22Rv1 (cell line): ENCODE measurements at regions not wholly inside any gene's neighbourhood (a gene's known extent, or its start where the extent isn't known, plus 50 kb on each side); places are given as distances from the start of the nearest gene placed in this dataset.

ENCODE experiments used
- H3K27ac ChIP-seq: fragments of 450-650 bp; 2 replicates; pipeline ENCODE4 v1.5.1; 2017
- CTCF ChIP-seq: fragments of 450-650 bp; IDR thresholded peaks from 2 replicates; pipeline ENCODE4 v1.5.1; 2017; ENCODE audit warnings: mild to moderate bottlenecking
- ZFX ChIP-seq: fragments of 450-650 bp; IDR thresholded peaks from 2 replicates; pipeline ENCODE4 v1.6.1; 2017; ENCODE audit warnings: antibody characterized with exemption, borderline replicate concordance

DNA sequence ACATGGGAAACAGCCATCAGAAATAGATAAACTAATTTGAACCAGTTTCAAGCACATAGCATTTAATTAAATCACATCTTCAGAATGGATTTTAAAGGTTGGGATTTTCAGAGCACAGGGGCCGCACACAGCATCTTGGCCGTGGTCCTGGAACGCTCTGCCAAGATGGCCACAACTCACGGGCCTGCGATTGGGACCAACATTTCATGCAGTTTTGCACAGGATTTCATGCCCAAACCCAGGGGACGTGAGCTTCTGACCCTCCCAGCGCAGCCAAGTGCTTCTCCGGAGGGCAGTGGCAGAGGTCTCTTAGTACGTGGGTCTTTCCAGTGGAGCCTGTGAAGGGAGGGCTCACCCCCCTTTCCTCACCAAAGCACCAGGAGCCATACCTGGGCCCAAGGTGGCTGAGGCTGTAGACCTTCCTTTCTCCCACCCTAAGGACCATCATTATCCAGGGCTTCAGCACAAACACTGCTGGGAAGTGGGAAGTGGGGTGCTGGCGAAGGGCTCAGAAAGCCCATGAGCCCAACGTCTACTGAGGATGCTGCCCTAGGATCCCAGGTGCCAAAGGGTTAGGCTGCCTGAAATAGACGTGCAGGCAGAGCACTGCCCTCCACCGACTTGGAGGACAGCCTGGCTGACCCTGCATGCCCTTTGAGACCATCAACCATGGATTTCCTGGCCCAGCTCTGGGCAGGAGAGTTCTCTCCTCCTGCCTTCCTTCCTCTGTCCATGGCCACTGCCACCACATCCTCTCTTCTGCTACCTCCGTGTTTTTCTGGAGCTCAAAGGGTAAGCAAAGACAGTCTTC, 611.2 kb upstream of the MGMT start:
- TF ChIP-seq ZFX (no peak), CTCF (no peak)
- H3K27ac ChIP-seq = no peak overlapping the region

GRCh38 chr10:128859738-128860386, 607.2 kb upstream of the MGMT start:
- H3K27ac ChIP-seq = no peak overlapping the region
- no peak for TF ChIP-seq ZFX
- TF ChIP-seq CTCF = peak; percentile 76

DNA sequence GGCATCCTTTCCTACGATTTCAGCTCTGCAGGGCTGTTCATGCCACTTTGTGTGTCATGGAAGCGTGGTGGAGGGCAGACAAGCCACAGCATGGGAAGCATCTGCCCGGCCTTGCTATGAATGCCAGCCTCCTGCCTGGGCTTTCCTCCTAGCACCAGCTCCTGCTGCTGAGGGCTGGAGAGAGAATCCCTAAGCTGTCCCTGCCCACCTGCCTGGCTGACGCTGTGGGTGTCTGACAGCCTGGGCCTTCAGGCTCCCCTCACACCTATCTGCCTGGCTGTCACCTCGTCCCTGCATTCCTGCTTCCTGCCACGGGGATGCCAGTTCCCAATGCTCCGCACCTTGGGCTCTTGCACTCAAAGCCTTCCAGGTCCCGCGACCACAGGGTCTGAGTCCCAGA, 606.5 kb upstream of the MGMT start:
- TF ChIP-seq CTCF = no peak
- TF ChIP-seq ZFX = no peak
- H3K27ac ChIP-seq = no peak overlapping the region

GRCh38 chr10:128861018-128861901, 605.8 kb upstream of the MGMT start:
- no peak overlapping the region for H3K27ac ChIP-seq
- TF ChIP-seq ZFX = no peak
- no peak for TF ChIP-seq CTCF

DNA sequence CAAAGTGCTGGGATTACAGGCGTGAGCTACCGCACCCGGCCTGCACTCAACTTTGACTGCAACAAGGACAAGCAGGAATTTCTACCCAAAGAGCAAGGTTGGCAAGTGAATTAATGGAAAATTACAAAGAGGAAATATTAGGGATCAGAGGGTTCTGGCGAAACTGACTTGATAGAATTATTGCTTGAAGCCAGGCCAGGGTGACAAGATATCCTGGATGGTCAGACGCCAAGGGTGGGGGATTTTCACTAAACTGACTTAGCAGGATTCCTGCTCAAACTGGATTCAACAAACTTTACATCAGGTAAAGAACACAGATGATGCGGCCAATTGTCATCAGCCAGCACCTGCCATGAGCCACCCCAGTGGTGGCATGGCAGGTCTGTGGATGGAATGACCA, 603.6 kb upstream of the MGMT start:
- no peak overlapping the region for H3K27ac ChIP-seq
- no peak for TF ChIP-seq ZFX
- no peak for TF ChIP-seq CTCF

GRCh38 chr10:128863823-128864405, 603.1 kb upstream of the MGMT start:
- H3K27ac ChIP-seq = no peak overlapping the region
- TF ChIP-seq CTCF (no peak), ZFX (no peak)
